ENCODE measurements at regions not wholly inside any gene's neighbourhood (a gene's known extent, or its start where the extent isn't known, plus 50 kb on each side); places are given as distances from the start of the nearest gene placed in this dataset.

GRCh38 chr6:23985015-23985414 lies 141.0 kb upstream of the NRSN1 start:
- Histone ChIP-seq H3K9me3 (no peaks in the 10 kb centered on the region), H3K27me3 (no peaks in the 10 kb centered on the region), H3K4me1 (no peaks in the 10 kb centered on the region), H3K36me3 (no peaks in the 10 kb centered on the region), H3K4me3 (no peak overlapping the region), H3K27ac (no peak overlapping the region)
- intact Hi-C loops (cut with DNase I): no loop called here
- DNase-seq (no peak), ATAC-seq (no peak)
- 94 to 97% (median 97%) methylated on average over 4 of the region's 4 CpGs for WGBS, 4 donors
- TF ChIP-seq POLR2A (IDR thresholded peaks at IDR 0.05) (no peak), CTCF (IDR thresholded peaks at IDR 0.05) (no peak)

- 70 to 81% (median 74%) methylated on average over 3 of the region's 3 CpGs for WGBS, 4 donors
- no peak for DNase-seq
- no peaks in the 10 kb centered on the region for H3K36me3 ChIP-seq
- TF ChIP-seq CTCF (IDR thresholded peaks at IDR 0.05): no peak
- no peak for TF ChIP-seq POLR2A (IDR thresholded peaks at IDR 0.05)
- H3K4me1 ChIP-seq: no peaks in the 10 kb centered on the region
- H3K4me3 ChIP-seq: no peak overlapping the region
- no peak for ATAC-seq
- no peaks in the 10 kb centered on the region for H3K9me3 ChIP-seq
- H3K27ac ChIP-seq: no peak overlapping the region
- intact Hi-C loops (cut with DNase I): no loop called here
- H3K27me3 ChIP-seq: no peaks in the 10 kb centered on the region
These were observed 136.0 kb upstream of the NRSN1 start for GRCh38 chr6:23989885-23990533.

- H3K27me3 ChIP-seq: no peaks in the 10 kb centered on the region
- H3K36me3 ChIP-seq: no peaks in the 10 kb centered on the region
- no peak overlapping the region for H3K4me3 ChIP-seq
- TF ChIP-seq POLR2A (IDR thresholded peaks at IDR 0.05): no peak
- TF ChIP-seq CTCF (IDR thresholded peaks at IDR 0.05): no peak
- 76 to 91% (median 82%) methylated on average over 1 of the region's 1 CpG for WGBS, 4 donors
- H3K4me1 ChIP-seq: no peaks in the 10 kb centered on the region
- H3K9me3 ChIP-seq: peaks cover 0 to 3% (median 0%) of the 10 kb centered on the region in 12 donors
- intact Hi-C loops (cut with DNase I): no loop called here
- no peak for DNase-seq
- ATAC-seq: no peak
- no peak overlapping the region for H3K27ac ChIP-seq
These were observed 132.0 kb upstream of the NRSN1 start for GRCh38 chr6:23994013-23994412.

- intact Hi-C loops (cut with DNase I): no loop called here
- H3K27me3 ChIP-seq: no peaks in the 10 kb centered on the region
- peaks cover 0 to 12% (median 8%) of the 10 kb centered on the region in 12 donors for H3K4me1 ChIP-seq
- no peaks in the 10 kb centered on the region for H3K36me3 ChIP-seq
- DNase-seq: peak in 2 of 5 donors; percentile 7 to 27
- H3K9me3 ChIP-seq: no peaks in the 10 kb centered on the region
- WGBS, 4 donors: 9 to 19% (median 14%) methylated on average over 3 of the region's 3 CpGs
- TF ChIP-seq POLR2A (IDR thresholded peaks at IDR 0.05) (no peak), CTCF (IDR thresholded peaks at IDR 0.05) (no peak)
- H3K4me3 ChIP-seq: no peak overlapping the region
- H3K27ac ChIP-seq: peak overlapping the region in 7 of 12 donors; percentile 16 to 67 (median 64)
- peak; percentile 73 to 93 (median 89) for ATAC-seq
These were observed 122.0 kb upstream of the NRSN1 start for GRCh38 chr6:24004062-24004461.
